NCI-H446 treated with DMSO at 0.1 percent for 48 hours (cell line): ENCODE measurements at regions not wholly inside any gene's neighbourhood (a gene's known extent, or its start where the extent isn't known, plus 50 kb on each side); places are given as distances from the start of the nearest gene placed in this dataset.

Experiments
- DNase-seq: peaks from one replicate; lab custom pipeline; 2025; lab: John Stamatoyannopoulos, UW

GRCh38 chr10:43731486-43731885 is 82.8 kb upstream of the ZNF32 start:
- DNase-seq, result no peak

GRCh38 chr10:43728425-43728824 is 79.7 kb upstream of the ZNF32 start:
- DNase-seq, result no peak

GRCh38 chr10:43727935-43728334 is 79.3 kb upstream of the ZNF32 start:
- DNase-seq, result no peak

- no peak for DNase-seq
Measured at GRCh38 chr10:43715334-43715733, 66.7 kb upstream of the ZNF32 start.

GRCh38 chr10:43712821-43713584 is 64.3 kb upstream of the ZNF32 start:
- no peak for DNase-seq

- DNase-seq, result no peak
Measured at GRCh38 chr10:43710772-43711471, 62.2 kb upstream of the ZNF32 start.

- no peak for DNase-seq
Measured at GRCh38 chr10:43708262-43708661, 59.6 kb upstream of the ZNF32 start.

- DNase-seq, result no peak
Measured at GRCh38 chr10:43707770-43708169, 59.1 kb upstream of the ZNF32 start.

GRCh38 chr10:43706166-43706565 is 57.5 kb upstream of the ZNF32 start:
- DNase-seq, result no peak

GRCh38 chr10:43703286-43703685 is 54.6 kb upstream of the ZNF32 start:
- DNase-seq, result no peak

- DNase-seq, result no peak
Measured at GRCh38 chr10:43702936-43703281, 54.2 kb upstream of the ZNF32 start.

- no peak for DNase-seq
Measured at GRCh38 chr10:43702213-43702935, 53.7 kb upstream of the ZNF32 start.

GRCh38 chr10:43701295-43701694 is 52.6 kb upstream of the ZNF32 start:
- DNase-seq, result no peak

GRCh38 chr10:43700306-43700705 is 51.6 kb upstream of the ZNF32 start:
- no peak for DNase-seq

- no peak for DNase-seq
Measured at GRCh38 chr10:43699516-43699915, 50.8 kb upstream of the ZNF32 start.
